Progenitor cell of endocrine pancreas (in vitro differentiated cells): ENCODE measurements at regions not wholly inside any gene's neighbourhood (a gene's known extent, or its start where the extent isn't known, plus 50 kb on each side); places are given as distances from the start of the nearest gene placed in this dataset.

Experiments used
- DNase-seq: peaks from one replicate; pipeline ENCODE4 v3.0.0; 2021; ENCODE audit warnings: low spot score; ENCODE audit not compliant: unreplicated experiment
- H3K27ac Mint-ChIP-seq: 2 replicates; pipeline ENCODE4 v1.8.0; 2021; ENCODE audit warnings: mild to moderate bottlenecking, moderate library complexity, mixed read lengths
- H3K27me3 Mint-ChIP-seq: 2 replicates; pipeline ENCODE4 v1.8.0; 2021; ENCODE audit warnings: mixed read lengths
- H3K36me3 Mint-ChIP-seq: 2 replicates; pipeline ENCODE4 v1.8.0; 2022; ENCODE audit warnings: mixed read lengths; ENCODE audit not compliant: insufficient read depth
- H3K4me1 Mint-ChIP-seq: 2 replicates; pipeline ENCODE4 v1.8.0; 2021; ENCODE audit warnings: low read depth, mixed read lengths
- H3K4me3 Mint-ChIP-seq: 2 replicates; pipeline ENCODE4 v1.8.0; 2021; ENCODE audit warnings: low read depth, mild to moderate bottlenecking, moderate library complexity, mixed read lengths
- H3K9me3 Mint-ChIP-seq: 2 replicates; pipeline ENCODE4 v1.8.0; 2021; ENCODE audit warnings: low read depth, mixed read lengths
- TF ChIP-seq, protein P1 (sequence below): fragments of 200-600 bp; sonication (generic); IDR thresholded peaks from one replicate; pipeline ENCODE4 v1.5.0; 2021; ENCODE audit warnings: antibody characterized with exemption, mild to moderate bottlenecking; ENCODE audit not compliant: unreplicated experiment

DNA sequence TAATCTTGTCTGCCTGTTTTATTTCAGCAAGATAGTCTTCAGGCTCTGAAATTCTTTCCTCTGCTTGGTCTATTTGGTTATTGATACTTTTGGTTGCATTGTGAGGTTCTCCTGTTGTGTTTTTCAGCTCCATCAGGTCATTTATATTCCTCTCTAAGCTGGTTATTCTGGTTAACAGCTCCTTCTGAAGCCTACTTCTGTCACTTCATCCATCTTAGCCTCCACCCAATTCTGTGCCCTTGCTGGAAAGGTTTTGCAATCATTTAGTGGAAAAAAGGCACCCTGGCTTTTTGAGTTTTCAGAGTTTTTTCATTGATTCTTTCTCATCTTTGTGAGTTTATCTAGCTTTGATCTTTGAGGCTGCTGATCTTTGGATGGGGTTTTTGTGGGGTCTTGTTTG is 647.7 kb downstream of the SPRY1 start:
- Mint-ChIP-seq H3K27ac (no peak overlapping the region), H3K36me3 (no peaks in the 10 kb centered on the region), H3K9me3 (peaks cover 25% of the 10 kb centered on the region), H3K4me1 (peaks cover 2% of the 10 kb centered on the region), H3K4me3 (no peak overlapping the region), H3K27me3 (no peaks in the 10 kb centered on the region)
- TF ChIP-seq, protein P1, sequence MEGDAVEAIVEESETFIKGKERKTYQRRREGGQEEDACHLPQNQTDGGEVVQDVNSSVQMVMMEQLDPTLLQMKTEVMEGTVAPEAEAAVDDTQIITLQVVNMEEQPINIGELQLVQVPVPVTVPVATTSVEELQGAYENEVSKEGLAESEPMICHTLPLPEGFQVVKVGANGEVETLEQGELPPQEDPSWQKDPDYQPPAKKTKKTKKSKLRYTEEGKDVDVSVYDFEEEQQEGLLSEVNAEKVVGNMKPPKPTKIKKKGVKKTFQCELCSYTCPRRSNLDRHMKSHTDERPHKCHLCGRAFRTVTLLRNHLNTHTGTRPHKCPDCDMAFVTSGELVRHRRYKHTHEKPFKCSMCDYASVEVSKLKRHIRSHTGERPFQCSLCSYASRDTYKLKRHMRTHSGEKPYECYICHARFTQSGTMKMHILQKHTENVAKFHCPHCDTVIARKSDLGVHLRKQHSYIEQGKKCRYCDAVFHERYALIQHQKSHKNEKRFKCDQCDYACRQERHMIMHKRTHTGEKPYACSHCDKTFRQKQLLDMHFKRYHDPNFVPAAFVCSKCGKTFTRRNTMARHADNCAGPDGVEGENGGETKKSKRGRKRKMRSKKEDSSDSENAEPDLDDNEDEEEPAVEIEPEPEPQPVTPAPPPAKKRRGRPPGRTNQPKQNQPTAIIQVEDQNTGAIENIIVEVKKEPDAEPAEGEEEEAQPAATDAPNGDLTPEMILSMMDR: no peak
- DNase-seq: no peak

DNA sequence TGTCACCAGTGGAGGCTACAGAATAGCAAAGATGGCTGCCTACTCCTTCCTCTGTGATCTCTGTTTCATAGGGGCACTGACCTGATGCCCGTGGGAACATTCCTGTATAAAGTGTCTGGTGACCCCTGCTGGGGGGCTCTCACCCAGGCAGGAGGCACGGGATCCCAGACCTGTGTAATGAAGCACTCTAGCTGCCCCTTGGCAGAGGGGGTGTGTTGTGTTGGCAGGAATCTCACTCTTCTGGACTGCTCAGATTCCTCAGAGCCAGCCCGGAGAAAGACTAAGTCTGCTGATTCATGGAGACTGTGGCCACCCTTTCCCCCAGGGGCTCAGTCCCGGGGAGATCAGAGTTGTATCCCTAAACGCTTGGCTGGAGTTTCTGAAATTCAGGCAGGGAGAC is 648.3 kb downstream of the SPRY1 start:
- H3K27ac Mint-ChIP-seq: no peak overlapping the region
- H3K4me3 Mint-ChIP-seq: no peak overlapping the region
- H3K27me3 Mint-ChIP-seq: no peaks in the 10 kb centered on the region
- TF ChIP-seq, protein P1: no peak
- H3K9me3 Mint-ChIP-seq: peaks cover 22% of the 10 kb centered on the region
- no peaks in the 10 kb centered on the region for H3K36me3 Mint-ChIP-seq
- peaks cover 2% of the 10 kb centered on the region for H3K4me1 Mint-ChIP-seq
- DNase-seq: no peak

DNA sequence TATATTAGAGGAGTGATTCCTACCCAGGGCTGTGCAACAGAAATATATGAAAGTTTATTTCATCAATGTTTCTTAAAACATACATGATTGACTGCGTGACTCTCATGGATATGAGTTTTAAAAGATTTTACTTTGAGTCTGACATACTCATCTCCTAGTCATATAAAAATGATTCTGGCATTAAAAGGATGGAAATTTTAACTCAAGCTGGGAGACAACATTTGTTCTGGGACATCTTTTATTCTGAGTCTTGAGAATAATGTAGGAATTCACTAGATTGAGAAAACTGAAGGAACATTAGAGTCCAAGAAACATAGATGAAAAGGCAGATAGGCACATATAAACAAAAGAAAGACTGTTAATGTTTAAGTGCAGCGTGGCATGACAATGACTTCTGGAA is 649.6 kb downstream of the SPRY1 start:
- Mint-ChIP-seq H3K4me1 (peaks cover 2% of the 10 kb centered on the region), H3K4me3 (no peak overlapping the region), H3K36me3 (no peaks in the 10 kb centered on the region), H3K9me3 (peaks cover 22% of the 10 kb centered on the region), H3K27me3 (no peaks in the 10 kb centered on the region), H3K27ac (no peak overlapping the region)
- TF ChIP-seq, protein P1: no peak
- DNase-seq: no peak

DNA sequence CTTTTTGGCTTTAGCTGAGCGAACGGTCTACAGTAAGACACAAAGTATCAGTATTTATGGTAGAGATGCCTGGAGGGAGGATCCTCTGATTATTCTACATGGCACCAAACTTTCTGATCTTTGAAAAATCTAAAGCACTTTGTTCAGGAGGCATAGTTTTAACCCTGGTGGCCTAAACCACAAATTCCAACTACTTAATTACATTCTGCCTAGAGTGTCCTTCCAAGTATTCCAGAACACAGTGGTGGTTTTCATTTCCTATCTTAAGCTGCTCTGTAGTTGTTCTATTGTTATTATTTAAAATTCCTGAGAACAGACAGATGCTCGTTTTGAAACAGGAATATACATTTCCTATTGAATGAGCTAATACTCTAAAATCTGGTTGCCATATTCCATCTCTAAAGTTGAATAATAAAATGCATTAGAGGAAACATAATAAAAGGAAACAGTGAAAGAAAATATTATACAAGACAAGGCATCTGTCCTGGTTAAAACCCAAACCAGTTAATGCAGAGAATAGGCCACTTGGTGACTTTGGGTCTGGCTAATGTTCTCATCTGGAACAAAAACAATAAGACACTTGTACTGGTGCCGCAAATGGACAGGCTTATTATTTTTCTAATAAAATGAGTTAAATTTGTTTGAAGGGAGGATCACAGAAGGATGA is 657.4 kb downstream of the SPRY1 start:
- no peak for DNase-seq
- H3K4me1 Mint-ChIP-seq: no peaks in the 10 kb centered on the region
- H3K9me3 Mint-ChIP-seq: no peaks in the 10 kb centered on the region
- H3K27me3 Mint-ChIP-seq: no peaks in the 10 kb centered on the region
- no peak overlapping the region for H3K4me3 Mint-ChIP-seq
- TF ChIP-seq, protein P1: no peak
- H3K36me3 Mint-ChIP-seq: no peaks in the 10 kb centered on the region
- H3K27ac Mint-ChIP-seq: no peak overlapping the region

DNA sequence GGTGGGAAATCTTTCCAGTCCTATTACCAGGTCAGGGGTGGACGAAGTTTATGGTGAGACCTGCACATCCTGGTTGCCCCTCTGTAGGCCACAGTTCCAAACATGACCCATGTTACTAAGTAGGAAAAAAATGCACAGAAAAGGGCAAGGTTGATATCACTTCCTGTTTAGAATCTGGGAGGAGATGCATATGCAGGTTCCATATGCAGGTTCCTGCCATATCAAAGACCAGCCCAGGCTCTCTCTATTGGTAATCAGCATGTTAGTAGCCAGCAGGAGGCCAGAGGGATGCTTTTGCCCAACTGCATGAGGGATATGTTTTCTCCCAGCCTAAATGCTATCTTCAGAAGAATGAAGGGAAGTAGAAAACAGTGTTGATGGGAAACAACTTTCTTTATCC is 657.2 kb downstream of the ANKRD50 start:
- DNase-seq: no peak
- no peaks in the 10 kb centered on the region for H3K4me1 Mint-ChIP-seq
- H3K9me3 Mint-ChIP-seq: no peaks in the 10 kb centered on the region
- H3K4me3 Mint-ChIP-seq: no peak overlapping the region
- no peak overlapping the region for H3K27ac Mint-ChIP-seq
- no peaks in the 10 kb centered on the region for H3K36me3 Mint-ChIP-seq
- TF ChIP-seq, protein P1: no peak
- no peaks in the 10 kb centered on the region for H3K27me3 Mint-ChIP-seq
